GM19043 (cell line): ENCODE measurements at regions not wholly inside any gene's neighbourhood (a gene's known extent, or its start where the extent isn't known, plus 50 kb on each side); places are given as distances from the start of the nearest gene placed in this dataset.
"Not testable (repeated sequence)": the region's sequence is repeated elsewhere in the genome, so short reads cannot be mapped to it uniquely, and the experiment has no call there.

ENCODE experiments used
- ATAC-seq: cut with Tn5 transposase; IDR thresholded peaks from one replicate; pipeline ENCODE4 v1.9.1; 2021; ENCODE audit warnings: low read depth; ENCODE audit not compliant: unreplicated experiment

DNA sequence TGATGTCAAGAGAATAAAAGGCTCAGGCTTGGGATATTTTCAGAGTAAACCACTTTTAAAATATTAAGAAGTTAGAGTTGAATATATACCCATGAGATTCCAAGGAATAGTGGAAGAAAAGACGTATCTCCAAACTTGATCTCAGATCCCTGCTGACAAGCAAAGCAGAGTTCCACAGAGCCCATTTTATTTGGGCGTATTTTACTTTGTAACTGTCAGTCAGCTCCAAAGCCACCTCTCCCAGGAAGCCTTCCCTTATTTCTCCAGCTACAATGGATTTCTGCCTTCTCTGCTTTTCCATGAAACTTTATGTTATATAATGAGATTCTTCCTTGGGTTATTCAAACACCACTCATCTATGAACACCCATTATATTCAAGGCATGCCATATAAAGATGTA is 295.7 kb downstream of the FZD1 start:
- no peak for ATAC-seq

DNA sequence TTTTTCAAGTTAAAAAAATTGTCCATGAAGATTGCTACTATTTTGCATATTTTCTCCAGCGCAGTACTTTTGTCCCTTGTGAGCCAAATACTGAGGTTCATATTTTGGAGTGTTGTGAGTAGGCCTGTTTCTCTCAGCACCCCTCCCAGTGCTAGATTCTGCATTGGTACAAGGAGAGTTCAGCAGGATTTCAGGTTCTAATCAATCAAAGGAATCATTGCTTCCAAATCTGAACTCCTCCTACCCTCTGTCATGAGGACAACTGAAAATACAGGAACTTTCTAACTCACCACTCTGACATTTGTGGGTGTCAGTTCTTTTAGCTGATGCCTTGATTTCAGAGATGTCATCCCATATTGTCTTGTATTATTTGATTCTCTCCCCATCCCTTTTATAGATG is 299.9 kb downstream of the FZD1 start:
- no peak for ATAC-seq

DNA sequence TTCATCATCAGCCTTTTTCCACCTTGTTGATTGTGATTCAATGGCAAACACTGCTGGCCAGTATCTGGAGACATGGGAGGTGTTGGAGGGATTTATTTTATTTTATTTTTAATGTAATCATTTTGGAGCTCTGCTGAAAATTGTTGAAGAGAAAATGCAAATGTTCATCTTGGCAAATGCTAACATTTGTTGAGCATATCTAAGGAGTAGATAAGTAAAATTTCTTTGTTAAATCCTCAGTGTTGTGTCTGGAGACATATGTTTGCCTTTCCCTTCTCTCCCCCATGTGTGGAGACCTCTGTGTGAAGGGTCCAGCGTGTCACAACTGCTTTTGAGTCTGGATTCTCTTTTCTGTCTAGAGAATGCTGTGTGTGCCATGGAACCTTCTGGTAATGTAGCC is 300.3 kb downstream of the FZD1 start:
- no peak for ATAC-seq

DNA sequence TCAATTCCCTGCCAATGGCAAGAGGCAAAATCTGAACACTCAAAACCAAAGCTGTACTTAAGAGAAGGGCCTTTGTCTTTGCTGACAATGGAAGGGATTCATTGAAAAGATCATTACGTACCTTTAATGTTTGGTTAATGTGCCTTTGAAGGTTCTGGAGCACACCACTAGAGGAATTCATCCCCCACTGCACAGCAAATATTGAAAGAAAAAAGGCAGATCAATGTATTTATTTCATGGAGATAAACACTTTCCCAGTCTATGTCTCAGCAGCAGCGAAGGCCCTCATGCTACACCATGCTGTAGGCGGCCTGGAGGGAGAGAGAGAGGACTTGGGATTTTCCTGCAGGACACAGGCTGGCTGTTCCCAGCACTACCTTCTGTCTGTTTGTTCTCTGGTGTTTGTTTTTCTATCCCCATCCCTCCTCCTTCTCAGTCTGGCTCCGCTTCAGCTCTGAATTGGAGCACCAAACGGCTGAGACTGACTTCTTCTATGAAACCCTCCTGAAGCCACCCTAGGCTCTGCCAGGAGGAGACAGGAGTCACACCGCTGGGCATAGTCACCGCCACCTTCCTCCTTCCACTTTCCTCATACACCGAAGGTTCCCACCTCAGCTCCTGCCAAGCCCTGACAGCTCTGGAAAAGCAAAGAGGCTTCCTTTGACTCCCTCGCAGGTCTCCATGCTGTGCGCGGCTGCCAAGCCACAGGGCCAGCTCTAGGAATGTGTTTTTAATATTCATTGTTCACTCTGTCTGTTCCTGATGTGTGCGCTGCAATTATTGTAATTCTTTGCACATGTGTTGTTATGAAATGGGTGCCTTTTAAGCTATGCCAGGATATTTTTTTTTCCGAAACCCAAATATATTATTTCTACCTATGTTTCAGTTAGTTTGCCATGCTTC is 301.5 kb downstream of the FZD1 start:
- ATAC-seq, result no peak

DNA sequence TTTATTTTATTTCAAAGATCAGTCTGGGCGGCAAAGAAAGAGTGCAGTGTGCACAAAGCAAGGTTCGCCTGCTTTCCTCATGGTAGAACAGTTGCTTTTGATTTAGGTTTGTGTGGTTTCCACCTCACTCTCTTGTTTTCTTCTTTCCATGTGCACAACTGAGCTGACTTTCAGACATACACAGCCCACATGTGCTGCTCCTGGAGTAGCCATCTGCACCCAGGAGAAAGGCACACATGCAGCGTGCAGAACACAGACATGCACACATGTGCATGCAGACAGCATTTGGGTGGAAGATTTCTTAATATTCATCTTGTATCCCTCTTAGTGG is 302.1 kb downstream of the FZD1 start:
- ATAC-seq, result no peak

DNA sequence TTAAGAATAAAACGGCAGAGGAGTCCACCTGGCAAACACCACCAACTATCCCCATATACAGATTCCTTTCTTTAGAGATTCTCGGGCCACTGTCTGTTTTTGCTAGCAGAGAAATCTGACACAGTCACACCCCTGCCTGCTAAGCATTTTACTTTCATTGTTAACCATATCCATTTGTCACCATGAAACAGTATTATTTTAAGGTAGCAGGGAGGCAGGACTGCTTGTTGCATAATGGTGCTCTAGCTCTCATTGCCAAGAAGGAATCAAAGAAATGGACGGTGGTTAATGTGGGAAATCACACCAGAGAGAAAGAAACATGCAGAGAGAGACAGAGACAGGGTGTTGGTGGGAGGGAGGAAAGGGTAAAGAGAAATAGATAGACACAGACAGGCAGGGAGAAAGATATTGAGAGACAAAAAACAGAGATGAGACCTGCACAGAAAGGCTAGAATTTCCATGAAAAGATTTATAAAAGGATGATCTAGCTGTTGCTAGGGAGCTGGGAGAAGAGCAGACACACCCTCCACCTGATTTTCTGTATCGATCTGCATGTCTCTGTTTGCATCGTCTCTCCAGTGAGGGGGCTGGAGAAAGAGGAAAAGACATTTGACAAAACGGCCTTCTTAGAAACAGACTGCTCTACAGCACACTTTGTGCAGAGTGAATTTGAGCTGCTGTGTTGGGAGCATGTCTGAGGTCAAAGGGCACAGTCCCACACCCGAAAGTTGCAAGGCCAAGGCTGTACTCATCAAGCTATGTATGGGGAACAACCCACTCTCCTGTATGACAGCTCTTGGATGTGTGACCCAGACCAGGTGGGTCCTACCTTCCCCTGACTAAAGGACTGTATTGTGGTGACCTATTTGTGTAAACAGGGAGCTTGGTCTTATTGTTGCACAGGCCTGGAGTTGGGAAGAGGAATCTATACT is 303.1 kb downstream of the FZD1 start:
- ATAC-seq, result no peak

DNA sequence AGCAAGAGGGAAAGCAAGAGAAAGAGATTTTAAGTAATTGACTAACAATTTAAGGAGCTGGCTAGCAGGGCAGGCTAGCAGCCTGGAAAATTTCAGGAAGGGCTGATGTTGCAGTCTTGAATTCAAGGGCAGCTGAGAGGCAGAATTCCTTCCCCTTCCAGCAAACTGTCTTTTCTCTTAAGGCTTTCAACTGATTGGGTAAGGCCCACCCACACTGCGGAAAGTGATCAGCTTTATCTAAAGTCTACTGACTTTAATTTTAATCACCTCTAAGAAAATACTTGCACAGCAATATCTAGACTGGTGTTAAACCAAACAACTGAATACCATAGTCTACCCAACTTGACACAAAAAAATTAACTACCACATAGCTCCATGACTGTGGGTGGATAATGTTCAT is 303.9 kb downstream of the FZD1 start:
- no peak for ATAC-seq

DNA sequence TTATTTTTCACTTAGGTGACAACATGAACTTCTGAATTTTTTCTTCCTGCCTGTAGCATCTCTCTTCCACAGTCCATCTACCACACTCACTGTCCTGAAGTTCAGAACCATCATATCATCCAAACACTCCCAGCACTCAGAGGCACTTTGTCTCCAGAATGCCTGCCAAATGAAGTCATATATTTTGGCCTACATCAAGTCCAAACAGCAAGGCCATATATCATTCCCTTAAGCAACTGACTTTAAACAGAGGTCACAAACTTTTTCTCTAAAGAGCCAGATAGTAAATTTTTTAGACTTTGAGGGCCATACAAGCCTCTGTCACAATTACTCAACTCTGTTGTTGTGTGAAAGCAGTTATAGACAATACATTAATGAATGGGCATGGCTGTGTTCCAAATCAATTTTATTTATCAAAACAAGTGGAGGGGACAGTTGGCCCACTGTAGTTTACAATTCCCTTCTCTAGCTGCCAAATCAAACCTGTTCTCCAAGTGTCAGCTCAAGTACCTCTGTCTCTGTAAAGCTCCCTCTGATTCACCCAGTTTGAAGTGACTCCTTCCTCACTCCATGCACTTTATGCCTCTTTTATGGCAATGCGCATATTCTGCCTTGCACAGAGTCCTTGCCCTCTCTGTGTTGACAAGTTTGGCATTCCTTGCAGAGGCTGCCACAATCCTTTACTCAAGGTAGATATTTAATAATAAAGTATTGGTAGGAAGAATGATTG is 305.7 kb downstream of the FZD1 start:
- ATAC-seq, result no peak

DNA sequence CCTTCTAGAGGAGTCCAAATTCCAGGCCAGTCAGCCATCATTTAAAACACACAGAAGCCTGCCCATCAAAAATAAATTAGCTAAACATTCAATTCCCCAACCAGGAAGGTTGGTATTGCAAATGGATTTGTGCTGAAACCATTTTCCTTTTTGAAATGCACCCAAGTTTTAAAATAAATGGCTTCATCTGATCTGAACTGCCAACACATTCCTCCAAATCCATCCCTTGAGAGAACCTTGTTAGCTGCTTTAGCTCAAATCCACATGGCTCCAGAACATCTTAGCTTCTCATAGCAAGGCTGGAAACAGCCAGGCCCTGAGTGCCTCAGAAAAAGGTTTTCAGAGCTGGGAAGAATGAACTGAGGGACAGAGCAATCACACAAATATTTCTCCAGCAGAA is 306.3 kb downstream of the FZD1 start:
- no peak for ATAC-seq

DNA sequence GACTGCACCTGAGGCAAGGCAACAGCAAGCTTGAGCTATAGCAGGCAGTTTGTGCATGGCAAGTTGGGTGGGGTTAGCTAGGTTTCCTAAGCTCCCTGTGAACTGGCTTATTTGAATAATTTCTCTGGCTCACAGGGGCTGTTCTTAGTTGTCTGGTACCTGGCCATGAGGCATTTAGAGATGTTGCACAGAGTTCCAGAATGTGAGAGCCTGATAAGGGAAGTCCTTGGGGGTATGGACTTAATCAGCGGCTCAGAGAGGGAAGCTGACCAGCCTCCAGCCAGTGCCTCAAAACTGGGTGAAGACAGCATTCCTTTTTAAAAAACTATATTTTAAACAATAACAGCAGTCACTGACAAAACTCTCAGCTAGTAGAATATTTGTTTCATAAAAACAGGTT is 307.4 kb downstream of the FZD1 start:
- ATAC-seq, result no peak

DNA sequence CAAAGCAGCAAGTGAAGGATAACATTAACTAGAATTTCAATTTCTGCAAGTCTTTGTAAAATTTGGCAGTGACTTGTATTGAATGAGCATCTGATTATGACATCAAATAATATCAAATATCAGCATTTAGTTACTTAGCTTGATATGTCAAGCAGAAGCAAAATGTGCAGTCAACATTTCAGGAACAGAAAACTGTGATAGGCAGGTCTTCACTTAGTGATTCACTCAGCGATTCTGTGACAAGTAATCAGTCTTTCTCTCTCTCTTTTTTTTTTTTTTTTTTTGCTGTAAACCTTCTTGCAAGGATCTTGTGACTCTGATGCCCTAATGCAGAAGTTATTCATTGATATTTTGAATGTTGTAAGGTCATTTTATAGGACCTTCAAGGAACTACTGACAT is 307.1 kb downstream of the MTERF1 start:
- no peak for ATAC-seq

DNA sequence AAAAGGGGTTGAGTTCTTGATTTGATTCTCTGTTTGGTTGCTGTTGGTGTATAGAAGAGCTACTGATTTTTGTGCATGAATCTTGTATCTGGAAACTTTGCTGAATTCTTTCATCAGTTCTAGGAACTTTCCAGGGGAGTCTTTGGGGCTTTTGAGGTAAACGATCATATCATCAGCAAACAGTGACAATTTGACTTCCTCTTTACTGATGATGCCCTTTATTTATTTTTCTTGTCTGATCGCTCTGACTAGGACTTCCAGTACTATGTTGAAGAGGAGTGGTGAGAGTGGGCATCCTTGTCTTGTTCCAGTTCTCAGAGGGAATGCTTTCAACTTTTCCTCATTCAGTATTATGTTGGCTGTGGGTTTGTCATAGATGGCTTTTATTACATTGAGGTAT is 304.0 kb downstream of the MTERF1 start:
- ATAC-seq, result not testable (repeated sequence)

DNA sequence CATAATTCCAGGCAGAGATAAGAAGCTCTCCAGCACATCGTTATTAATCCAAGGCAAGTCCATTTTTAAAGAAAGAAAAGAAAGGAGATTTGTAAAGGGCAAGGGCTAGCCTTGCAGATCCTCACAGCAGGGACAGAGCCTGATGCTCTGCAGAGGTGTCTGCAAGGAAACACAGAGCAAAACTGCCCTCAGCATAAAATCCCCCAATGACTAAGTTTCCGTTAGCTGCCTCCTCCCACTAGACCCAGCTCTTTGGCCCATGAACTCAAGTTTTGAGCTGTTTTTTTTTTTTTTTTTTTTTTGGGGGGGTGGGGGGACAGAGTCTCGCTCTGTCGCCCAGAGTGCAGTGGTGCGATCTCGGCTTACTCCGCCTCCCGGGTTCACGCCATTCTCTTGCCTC is 300.7 kb downstream of the MTERF1 start:
- no peak for ATAC-seq

DNA sequence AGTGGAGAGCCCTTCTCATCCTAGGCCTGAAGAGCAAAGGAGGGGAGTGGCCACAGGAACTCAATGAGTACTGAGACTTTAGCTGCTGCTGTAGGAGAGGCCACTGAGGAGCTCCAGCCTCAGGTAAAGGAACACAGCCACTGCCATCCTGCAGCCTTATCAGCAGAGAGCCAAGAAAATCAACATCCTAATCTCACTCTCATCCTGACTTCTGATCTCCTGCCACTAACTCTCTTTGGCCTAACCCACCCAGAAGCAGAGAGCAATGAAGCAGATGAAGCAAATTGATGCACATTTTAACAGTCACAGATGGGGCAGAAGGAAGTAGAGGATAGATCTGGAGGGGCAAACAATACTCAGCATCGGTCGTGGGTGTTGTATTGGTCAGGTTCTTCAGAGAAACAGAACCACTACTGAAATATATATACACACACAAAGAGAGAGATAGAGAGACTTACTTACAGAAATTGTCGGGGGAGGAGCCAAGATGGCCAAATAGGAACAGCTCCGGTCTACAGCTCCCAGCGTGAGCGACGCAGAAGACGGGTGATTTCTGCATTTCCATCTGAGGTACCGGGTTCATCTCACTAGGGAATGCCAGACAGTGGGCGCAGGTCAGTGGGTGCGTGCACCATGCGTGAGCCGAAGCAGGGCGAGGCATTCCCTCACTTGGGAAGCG is 297.6 kb downstream of the MTERF1 start:
- no peak for ATAC-seq

DNA sequence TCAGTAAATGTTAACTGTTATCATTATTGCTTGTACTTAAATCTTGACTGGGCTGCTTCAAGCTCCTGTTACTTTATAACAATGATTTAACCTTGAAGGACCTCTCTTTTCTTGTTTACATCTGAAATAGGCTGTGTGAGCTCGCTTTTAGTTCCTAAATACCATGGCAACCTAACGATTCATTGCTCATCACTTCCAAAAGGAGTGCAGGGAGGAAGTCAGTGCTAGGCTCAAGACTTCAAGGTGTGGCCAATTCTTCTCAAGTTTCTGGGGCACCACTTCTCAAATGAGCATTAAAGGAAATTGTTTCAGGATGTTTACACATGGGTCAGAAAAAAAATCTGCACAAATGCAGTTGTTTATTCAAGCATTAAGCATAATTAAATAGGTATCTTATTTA is 284.2 kb downstream of the MTERF1 start:
- ATAC-seq, result no peak

DNA sequence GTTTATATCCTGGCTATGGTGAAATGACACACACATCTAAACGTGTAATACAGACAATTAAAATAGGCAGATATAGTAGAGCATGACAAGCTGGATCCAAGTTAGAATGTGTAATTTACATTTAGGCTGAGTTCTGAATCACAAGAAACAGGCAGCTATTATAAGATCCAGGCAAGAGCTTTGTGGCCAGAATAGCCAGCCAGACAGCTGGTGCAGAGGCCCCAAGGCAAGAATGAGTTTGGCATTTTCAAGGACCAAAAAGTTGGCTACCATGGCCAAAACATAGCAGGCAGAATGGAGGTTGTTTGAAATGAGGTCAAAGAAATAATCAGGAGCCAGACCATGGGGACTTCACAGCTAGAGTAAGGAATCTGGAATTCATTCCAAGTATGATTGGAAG is 281.7 kb downstream of the MTERF1 start:
- no peak for ATAC-seq

DNA sequence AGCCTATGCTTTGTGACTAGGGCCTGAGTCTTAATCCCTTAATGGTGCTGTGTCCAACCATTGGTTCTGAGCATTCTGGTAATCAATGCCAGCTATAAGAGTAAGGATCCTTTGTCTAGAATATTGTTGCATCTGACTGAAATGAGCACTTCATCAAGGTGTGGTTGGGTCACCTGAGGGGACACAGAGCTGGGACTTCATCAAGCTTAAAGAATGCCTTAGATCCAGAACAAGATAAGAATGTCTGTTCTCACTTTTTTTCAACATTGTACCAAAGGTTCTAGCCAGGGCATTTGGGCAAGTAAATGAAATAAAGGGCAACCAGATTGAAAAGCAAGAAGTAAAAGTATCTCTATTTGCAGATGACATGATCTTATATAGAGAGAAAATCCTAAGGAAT is 280.4 kb downstream of the MTERF1 start:
- ATAC-seq, result no peak

DNA sequence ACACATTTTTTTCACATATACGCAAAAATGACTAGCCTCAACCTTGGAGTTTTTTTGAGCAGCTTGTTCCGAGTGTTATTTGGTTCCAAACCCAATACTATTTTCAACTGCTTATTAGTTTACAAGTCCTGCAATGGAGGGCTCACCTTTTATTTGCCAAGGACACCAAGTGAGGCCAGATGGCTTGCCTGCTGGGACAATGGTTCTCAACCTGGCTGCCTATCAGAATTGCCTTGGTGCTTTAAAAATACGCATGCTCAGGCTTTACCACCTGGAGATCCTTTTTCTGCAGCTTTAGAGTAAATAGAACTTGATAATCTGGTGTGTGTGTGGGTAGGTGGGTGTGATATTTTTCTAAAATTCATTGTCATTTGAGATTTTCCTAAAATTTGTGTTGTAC is 276.8 kb downstream of the MTERF1 start:
- ATAC-seq, result no peak

DNA sequence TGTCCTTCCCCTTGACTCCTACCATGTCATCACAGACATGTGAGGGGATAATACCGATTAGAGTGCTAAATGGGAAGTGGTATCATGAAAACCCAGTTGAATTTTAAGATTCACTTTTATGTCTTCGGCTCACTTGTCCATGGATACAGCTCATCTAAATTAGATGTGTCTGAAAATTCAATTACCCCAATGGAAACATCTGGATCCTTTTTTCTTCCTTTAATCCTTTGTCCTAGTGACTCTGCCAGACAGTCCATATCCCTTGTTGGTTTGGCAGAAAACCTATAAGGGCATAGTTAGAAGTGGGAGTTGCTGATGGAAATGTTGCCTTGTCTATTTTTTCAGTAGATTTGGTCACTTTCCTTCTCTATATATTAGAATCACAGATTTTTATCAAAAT is 271.9 kb downstream of the MTERF1 start:
- no peak for ATAC-seq

DNA sequence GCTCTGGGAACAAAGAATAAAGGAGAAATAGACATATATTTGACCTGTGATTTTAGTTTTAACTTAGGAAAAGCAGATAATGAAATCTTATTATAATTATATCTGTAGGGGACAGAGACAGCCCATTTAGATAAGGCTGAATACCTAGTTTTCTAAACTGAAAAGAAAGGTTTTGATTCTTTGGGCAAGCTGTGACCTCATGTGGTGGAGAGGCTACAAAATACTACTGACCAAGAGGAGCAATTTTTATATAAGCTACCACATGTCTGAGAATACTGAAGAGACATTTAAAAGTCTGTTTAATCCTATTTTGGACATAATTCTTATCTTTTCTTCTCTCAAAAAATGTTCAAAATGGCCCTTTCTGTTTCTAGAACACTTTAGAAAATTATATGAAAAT is 271.0 kb downstream of the MTERF1 start:
- no peak for ATAC-seq

DNA sequence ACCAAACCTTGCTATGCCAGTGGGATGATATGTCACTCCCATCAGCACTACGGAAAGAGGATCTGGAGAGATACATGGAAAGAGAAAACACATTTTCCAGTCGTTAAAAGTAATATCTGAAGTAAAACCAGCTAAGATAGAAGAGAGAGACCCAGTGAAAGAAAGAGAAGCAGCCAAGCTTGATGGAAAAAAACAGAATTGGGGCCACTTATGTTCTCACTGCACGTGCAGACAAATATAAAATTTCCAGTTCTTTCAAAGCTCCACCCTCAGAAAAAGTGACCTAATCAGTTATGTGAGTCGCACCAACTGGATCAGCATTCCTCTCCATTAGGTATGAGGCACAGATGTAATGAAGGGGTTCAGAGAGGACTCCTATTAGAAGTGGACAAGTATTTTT is 266.1 kb downstream of the MTERF1 start:
- ATAC-seq, result no peak
